HG03139 (cell line): ENCODE measurements at regions not wholly inside any gene's neighbourhood (a gene's known extent, or its start where the extent isn't known, plus 50 kb on each side); places are given as distances from the start of the nearest gene placed in this dataset.

Source experiments
- ATAC-seq: cut with Tn5 transposase; IDR thresholded peaks from one replicate; pipeline ENCODE4 v1.9.1; 2021; ENCODE audit not compliant: unreplicated experiment

GRCh38 chr18:27649621-27650020, 464.5 kb upstream of the CHST9 start:
- no peak for ATAC-seq

GRCh38 chr18:27645929-27646328, 460.8 kb upstream of the CHST9 start:
- ATAC-seq = no peak

DNA sequence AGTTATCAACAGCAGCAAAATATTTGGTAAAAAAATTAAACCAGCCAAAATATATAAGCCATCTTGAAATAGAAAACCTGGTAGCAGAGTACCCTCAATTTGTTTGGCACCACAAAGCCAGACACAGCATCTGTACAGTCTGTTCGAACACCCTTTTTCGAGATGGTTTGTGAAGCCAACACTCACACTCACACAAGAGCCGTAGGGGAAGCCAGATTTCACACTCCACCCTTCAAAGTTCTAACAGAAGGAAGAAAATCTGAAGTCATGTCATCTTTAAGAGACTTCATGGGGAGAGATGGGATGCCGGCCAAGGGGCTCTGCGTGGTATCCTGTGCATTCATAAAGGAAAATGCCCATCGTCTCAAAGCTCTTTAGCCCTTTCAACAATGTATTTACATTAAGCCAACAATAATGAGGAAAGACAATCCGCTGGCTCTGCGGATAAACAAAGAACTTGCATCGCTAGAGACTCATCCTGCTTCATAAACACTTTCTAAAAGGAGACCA, 451.5 kb upstream of the CHST9 start:
- no peak for ATAC-seq

DNA sequence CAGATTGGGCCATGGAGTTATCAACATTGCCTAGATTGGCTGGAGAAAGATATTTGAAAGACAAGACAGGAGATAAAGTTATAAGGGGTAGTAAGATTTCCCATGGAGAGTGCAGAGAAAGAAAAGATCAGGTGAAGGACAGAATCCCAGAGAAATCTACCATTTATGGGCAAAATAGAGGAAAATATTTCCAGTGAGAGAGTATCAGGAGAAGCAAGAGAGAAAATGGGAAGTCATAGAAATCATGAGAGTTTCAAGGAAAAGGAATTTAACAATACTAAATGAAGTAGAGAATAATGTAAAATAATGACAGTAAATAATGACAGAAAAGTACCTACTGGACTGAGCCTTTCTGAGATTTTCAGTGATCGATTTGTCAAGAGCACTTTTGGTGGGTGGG, 447.6 kb upstream of the CHST9 start:
- no peak for ATAC-seq

GRCh38 chr18:27627927-27628326, 442.8 kb upstream of the CHST9 start:
- no peak for ATAC-seq

GRCh38 chr18:27621236-27621890, 436.3 kb upstream of the CHST9 start:
- no peak for ATAC-seq

- no peak for ATAC-seq
These were observed 434.8 kb upstream of the CHST9 start for GRCh38 chr18:27619906-27620305.

DNA sequence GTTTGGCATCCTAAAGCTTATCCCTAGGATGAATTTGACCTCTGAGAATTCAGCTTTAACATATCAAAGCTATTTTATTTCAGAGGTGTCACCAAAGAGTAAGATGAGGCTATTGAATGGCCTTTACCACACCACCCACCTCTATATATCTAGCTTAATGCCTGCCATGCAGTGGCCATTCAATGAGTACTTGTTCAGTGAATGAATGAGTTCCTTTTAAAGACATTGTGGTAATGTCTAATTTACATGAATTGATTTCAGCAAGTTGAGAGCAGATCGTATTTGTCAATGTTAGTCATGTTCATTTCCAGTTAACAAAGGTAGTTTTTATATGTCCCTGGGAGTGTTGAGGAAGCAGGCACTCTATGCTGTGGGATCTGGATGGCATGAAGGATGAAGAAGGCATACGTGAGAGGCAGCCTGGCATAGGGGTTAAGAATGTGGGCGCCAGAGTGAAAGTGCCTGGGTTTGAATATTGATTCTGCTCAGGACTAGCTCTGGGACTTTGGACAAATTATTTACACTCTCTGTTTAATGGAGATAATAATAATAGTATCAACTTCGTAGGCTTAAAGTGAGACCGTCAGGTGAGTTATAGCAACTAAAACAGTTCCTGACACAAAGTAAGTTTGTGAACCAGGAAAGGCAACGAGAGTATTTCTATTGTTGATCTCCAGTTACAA, 434.1 kb upstream of the CHST9 start:
- no peak for ATAC-seq

GRCh38 chr18:27616324-27616723, 431.2 kb upstream of the CHST9 start:
- ATAC-seq = no peak

- no peak for ATAC-seq
These were observed 430.1 kb upstream of the CHST9 start for GRCh38 chr18:27614951-27615844.

DNA sequence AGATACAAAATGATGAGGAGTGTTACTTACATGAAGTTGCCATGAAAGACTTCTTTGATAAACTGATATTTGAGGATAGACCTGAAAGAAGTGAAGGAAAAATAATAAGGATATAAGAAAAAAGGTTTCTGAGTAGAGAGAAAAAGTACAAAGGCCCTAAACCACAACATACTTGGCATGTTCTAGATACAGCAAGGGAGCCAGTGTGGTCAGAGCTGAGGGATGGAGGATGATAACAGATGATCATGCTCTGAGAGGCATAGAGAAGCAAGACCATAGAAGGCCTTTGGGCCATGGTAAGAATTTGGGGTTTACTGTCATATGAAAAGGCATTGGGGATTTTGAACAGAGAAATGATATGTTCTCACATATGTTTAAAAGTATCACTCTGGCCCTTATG, 424.1 kb upstream of the CHST9 start:
- no peak for ATAC-seq

DNA sequence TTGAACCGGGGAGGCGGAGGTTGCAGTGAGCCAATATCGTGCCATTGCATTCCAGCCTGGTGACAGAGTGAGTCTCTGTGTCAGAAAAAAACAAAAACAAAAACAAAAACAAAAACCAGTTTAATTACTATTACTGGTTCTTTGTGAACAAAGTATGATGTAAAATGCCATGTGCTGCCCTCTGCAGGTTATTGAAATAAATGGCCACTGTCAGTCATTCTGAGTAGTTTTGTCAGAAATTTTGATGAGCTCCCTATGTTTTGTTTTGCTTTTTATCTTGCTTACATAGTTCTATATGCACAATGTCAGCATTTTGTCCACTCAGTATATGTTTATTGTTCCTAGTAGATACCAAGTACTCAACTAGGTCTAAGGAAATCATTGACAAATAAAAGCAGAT, 423.6 kb upstream of the CHST9 start:
- ATAC-seq = no peak

DNA sequence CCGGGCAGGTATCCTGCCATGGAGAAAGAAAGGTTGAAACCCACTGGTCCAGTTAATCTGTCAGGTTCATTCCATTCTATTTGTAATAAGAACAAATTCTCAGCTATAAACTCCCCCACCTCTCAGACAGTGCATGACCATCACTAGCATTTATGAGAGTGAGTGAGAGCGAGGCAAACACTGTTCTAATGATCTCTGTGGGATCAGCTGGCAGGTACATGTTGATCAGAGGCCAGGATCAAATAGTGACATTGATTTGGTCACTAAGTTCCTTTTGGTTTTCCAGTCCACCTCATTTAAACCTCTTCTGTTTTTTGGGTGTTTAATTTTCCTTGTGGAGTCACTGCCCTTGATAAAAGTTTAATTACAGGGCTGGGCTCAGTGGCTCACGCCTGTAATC, 423.1 kb upstream of the CHST9 start:
- no peak for ATAC-seq

DNA sequence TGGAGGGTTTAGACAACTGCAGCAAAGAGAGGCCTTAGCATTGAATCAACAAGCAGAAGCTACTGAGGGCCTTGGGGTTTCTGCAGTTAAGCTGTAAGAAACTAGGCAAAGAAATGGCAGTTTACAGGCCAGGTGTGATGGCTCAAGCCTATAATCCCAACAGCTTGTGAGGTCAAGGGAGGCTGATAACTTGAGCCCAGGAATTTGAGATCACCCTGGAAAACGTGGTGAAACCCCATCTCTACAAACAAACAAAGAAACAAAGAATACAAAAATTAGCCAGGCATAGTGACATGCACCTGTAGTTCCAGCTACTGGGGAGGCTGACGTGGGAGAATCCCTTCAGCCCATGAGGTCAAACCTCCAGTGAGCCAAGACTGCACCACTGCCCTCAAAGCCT, 421.6 kb upstream of the CHST9 start:
- ATAC-seq = no peak

- peak; percentile 80 for ATAC-seq
These were observed 420.2 kb upstream of the CHST9 start for GRCh38 chr18:27605107-27605834.

- ATAC-seq = no peak
These were observed 419.5 kb upstream of the CHST9 start for GRCh38 chr18:27604583-27604982.

- no peak for ATAC-seq
These were observed 417.0 kb upstream of the CHST9 start for GRCh38 chr18:27602092-27602491.

GRCh38 chr18:27600245-27600644, 415.1 kb upstream of the CHST9 start:
- no peak for ATAC-seq

DNA sequence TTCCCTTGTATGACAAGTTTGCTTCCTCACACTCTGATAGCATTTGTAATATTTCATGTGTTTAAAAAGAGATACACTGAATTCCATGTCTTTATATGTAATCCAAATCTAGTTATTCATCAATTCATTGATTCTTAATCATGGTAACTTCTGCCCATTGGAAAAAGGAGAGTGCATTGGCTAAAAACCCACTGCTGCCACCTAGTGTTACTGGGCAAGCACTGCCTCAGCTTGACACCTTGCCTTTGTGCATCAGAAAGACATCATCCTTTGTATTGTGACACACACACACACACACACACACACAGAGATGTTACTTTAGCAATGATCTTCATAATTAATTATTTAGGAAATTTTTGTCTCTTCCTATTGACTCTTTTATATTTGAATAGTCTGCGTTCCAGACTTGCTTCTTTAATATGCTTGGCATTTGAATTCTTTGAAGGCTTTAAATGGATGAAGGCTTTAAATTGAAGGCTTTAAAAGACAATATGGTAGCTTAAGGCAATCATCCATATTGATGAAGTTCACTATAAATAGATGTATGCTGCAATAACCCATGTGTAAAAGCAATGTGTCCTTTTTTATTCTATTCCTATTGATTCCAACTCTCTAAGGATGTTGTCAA, 414.2 kb upstream of the CHST9 start:
- peak; percentile 69 for ATAC-seq

GRCh38 chr18:27595113-27595838, 410.2 kb upstream of the CHST9 start:
- no peak for ATAC-seq
